GM23248 (cell line): ENCODE measurements at regions not wholly inside any gene's neighbourhood (a gene's known extent, or its start where the extent isn't known, plus 50 kb on each side); places are given as distances from the start of the nearest gene placed in this dataset.

ENCODE experiments used
- EZH2 ChIP-seq: fragments of 200-600 bp; sonication (generic); IDR thresholded peaks from 2 replicates; pipeline ENCODE4 v1.6.1; 2018; ENCODE audit warnings: antibody characterized with exemption, mild to moderate bottlenecking; ENCODE audit not compliant: insufficient read depth, poor library complexity, severe bottlenecking
- EZH2phosphoT487 ChIP-seq: fragments of 200-600 bp; sonication (generic); IDR thresholded peaks from 2 replicates; pipeline ENCODE4 v1.6.1; 2018; ENCODE audit warnings: antibody characterized with exemption, moderate library complexity, mild to moderate bottlenecking, low read depth; ENCODE audit not compliant: insufficient read depth

GRCh38 chr4:111930659-111931058, 214.6 kb upstream of the FAM241A start:
- TF ChIP-seq EZH2phosphoT487 = no peak
- TF ChIP-seq EZH2 = no peak
